ENCODE measurements at regions not wholly inside any gene's neighbourhood (a gene's known extent, or its start where the extent isn't known, plus 50 kb on each side); places are given as distances from the start of the nearest gene placed in this dataset.

- no peak for TF ChIP-seq CTCF (IDR thresholded peaks at IDR 0.05)
- no peak for TF ChIP-seq POLR2A (IDR thresholded peaks at IDR 0.05)
- TF ChIP-seq POLR2AphosphoS5 (IDR thresholded peaks at IDR 0.05): no peak
These were observed 59.8 kb upstream of the SLC38A2 start for GRCh38 chr12:46432325-46432724.
